ENCODE measurements at regions not wholly inside any gene's neighbourhood (a gene's known extent, or its start where the extent isn't known, plus 50 kb on each side); places are given as distances from the start of the nearest gene placed in this dataset.

GRCh38 chr4:147370881-147371280 is 110.0 kb upstream of the EDNRA start:
- TF ChIP-seq JUN (CRISPR knock-in tag; IDR thresholded peaks at IDR 0.05) (no peak), TEAD4 (CRISPR knock-in tag; IDR thresholded peaks at IDR 0.05) (no peak), FOXP1 (CRISPR knock-in tag; IDR thresholded peaks at IDR 0.05; ENCODE audit: borderline replicate concordance) (no peak), ATF2 (CRISPR knock-in tag; IDR thresholded peaks at IDR 0.05; ENCODE audit: borderline replicate concordance, low read depth) (no peak), ZNF512 (CRISPR knock-in tag; IDR thresholded peaks at IDR 0.05; ENCODE audit: borderline replicate concordance) (no peak), FOXK1 (CRISPR knock-in tag; IDR thresholded peaks at IDR 0.05) (no peak), NR3C1 (CRISPR knock-in tag; conservative IDR thresholded peaks at IDR 0.05; ENCODE audit: low read depth) (no peak), TEAD1 (CRISPR knock-in tag; IDR thresholded peaks at IDR 0.05) (no peak), MXD4 (CRISPR knock-in tag; IDR thresholded peaks at IDR 0.05; ENCODE audit: borderline replicate concordance) (no peak), NR1H2 (CRISPR knock-in tag; IDR thresholded peaks at IDR 0.05) (no peak)
- TF ChIP-seq, protein P1, sequence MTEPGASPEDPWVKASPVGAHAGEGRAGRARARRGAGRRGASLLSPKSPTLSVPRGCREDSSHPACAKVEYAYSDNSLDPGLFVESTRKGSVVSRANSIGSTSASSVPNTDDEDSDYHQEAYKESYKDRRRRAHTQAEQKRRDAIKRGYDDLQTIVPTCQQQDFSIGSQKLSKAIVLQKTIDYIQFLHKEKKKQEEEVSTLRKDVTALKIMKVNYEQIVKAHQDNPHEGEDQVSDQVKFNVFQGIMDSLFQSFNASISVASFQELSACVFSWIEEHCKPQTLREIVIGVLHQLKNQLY (CRISPR knock-in tag; IDR thresholded peaks at IDR 0.05) = no peak
- TF ChIP-seq, protein P2, sequence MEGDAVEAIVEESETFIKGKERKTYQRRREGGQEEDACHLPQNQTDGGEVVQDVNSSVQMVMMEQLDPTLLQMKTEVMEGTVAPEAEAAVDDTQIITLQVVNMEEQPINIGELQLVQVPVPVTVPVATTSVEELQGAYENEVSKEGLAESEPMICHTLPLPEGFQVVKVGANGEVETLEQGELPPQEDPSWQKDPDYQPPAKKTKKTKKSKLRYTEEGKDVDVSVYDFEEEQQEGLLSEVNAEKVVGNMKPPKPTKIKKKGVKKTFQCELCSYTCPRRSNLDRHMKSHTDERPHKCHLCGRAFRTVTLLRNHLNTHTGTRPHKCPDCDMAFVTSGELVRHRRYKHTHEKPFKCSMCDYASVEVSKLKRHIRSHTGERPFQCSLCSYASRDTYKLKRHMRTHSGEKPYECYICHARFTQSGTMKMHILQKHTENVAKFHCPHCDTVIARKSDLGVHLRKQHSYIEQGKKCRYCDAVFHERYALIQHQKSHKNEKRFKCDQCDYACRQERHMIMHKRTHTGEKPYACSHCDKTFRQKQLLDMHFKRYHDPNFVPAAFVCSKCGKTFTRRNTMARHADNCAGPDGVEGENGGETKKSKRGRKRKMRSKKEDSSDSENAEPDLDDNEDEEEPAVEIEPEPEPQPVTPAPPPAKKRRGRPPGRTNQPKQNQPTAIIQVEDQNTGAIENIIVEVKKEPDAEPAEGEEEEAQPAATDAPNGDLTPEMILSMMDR (IDR thresholded peaks at IDR 0.05) = no peak
- TF ChIP-seq, protein P3, sequence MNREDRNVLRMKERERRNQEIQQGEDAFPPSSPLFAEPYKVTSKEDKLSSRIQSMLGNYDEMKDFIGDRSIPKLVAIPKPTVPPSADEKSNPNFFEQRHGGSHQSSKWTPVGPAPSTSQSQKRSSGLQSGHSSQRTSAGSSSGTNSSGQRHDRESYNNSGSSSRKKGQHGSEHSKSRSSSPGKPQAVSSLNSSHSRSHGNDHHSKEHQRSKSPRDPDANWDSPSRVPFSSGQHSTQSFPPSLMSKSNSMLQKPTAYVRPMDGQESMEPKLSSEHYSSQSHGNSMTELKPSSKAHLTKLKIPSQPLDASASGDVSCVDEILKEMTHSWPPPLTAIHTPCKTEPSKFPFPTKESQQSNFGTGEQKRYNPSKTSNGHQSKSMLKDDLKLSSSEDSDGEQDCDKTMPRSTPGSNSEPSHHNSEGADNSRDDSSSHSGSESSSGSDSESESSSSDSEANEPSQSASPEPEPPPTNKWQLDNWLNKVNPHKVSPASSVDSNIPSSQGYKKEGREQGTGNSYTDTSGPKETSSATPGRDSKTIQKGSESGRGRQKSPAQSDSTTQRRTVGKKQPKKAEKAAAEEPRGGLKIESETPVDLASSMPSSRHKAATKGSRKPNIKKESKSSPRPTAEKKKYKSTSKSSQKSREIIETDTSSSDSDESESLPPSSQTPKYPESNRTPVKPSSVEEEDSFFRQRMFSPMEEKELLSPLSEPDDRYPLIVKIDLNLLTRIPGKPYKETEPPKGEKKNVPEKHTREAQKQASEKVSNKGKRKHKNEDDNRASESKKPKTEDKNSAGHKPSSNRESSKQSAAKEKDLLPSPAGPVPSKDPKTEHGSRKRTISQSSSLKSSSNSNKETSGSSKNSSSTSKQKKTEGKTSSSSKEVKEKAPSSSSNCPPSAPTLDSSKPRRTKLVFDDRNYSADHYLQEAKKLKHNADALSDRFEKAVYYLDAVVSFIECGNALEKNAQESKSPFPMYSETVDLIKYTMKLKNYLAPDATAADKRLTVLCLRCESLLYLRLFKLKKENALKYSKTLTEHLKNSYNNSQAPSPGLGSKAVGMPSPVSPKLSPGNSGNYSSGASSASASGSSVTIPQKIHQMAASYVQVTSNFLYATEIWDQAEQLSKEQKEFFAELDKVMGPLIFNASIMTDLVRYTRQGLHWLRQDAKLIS (CRISPR knock-in tag; IDR thresholded peaks at IDR 0.05; ENCODE audit: borderline replicate concordance) = no peak

All from WTC11 (cell line).